ENCODE measurements at regions not wholly inside any gene's neighbourhood (a gene's known extent, or its start where the extent isn't known, plus 50 kb on each side); places are given as distances from the start of the nearest gene placed in this dataset.

DNA sequence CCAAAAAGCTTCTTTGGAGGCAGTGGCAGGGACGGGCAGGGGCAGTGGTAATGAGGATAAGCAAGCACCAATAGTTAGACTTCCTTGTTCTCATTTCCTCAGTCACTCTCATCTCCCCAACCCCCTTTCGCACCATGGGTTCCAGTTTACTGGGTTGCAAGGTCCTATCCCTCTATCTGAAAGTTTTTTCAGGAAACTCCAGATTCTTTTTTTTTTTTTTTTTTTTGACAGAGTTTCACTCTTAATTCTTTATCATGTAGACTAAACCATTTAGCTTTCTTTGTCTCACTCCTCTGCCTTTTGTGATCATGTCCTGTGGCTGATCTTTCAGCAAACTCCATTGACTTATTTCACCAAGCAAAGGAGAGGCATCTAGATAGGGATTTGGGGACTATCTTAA, 51.4 kb upstream of the GMDS start:
- Histone ChIP-seq H3F3A (ENCODE audit: low read length, unreplicated experiment) (no peaks in the 10 kb centered on the region), H3K27me3 (ENCODE audit: low read length) (no peaks in the 10 kb centered on the region), H3K9ac (ENCODE audit: low read length) (no peak overlapping the region), H2AFZ (ENCODE audit: low read length) (no peak overlapping the region), H3K9me2 (replicated peaks; ENCODE audit: low read length) (no peaks in the 10 kb centered on the region), H3K4me3 (ENCODE audit: low read length) (no peak overlapping the region), H3K4me2 (ENCODE audit: low read length) (no peak overlapping the region), H3K9me3 (ENCODE audit: low read length) (no peaks in the 10 kb centered on the region), H3K4me1 (ENCODE audit: insufficient read depth, low read length) (no peaks in the 10 kb centered on the region), H4K20me1 (ENCODE audit: low read length) (no peaks in the 10 kb centered on the region), H3K27ac (ENCODE audit: low read length) (no peak overlapping the region), H3K36me3 (ENCODE audit: low read depth, low read length) (no peaks in the 10 kb centered on the region), H3K79me2 (ENCODE audit: low read length) (no peaks in the 10 kb centered on the region)
- CTCF ChIA-PET, result no interaction called here
- no peak for ATAC-seq
- intact Hi-C loops (cut with micrococcal nuclease), result no loop called here
- no TSS peak for BruUV-seq (replicated peaks)
- POLR2A ChIA-PET (ENCODE audit: unreplicated experiment), result no interaction called here
- no peak for DNase-seq
- TF ChIP-seq EZH2 (IDR thresholded peaks at IDR 0.05; ENCODE audit: low read length, unreplicated experiment), result no peak
- TF ChIP-seq, protein P1, sequence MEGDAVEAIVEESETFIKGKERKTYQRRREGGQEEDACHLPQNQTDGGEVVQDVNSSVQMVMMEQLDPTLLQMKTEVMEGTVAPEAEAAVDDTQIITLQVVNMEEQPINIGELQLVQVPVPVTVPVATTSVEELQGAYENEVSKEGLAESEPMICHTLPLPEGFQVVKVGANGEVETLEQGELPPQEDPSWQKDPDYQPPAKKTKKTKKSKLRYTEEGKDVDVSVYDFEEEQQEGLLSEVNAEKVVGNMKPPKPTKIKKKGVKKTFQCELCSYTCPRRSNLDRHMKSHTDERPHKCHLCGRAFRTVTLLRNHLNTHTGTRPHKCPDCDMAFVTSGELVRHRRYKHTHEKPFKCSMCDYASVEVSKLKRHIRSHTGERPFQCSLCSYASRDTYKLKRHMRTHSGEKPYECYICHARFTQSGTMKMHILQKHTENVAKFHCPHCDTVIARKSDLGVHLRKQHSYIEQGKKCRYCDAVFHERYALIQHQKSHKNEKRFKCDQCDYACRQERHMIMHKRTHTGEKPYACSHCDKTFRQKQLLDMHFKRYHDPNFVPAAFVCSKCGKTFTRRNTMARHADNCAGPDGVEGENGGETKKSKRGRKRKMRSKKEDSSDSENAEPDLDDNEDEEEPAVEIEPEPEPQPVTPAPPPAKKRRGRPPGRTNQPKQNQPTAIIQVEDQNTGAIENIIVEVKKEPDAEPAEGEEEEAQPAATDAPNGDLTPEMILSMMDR (conservative IDR thresholded peaks at IDR 0.05; ENCODE audit: low read depth, low read length), result no peak
- no peak for TF ChIP-seq EZH2phosphoT487 (IDR thresholded peaks at IDR 0.05; ENCODE audit: borderline replicate concordance, low read length)

Measured in PC-3 (cell line).